Testis (tissue), 2 donors: ENCODE measurements at regions not wholly inside any gene's neighbourhood (a gene's known extent, or its start where the extent isn't known, plus 50 kb on each side); places are given as distances from the start of the nearest gene placed in this dataset.

Experiments used
- CTCF ChIP-seq, 3 experiments: fragments of 450-650 bp in 2 of 3; fragments of 200-600 bp in 1 of 3; sonication (generic) in 1 of 3; IDR thresholded peaks; one replicate each; pipeline ENCODE4 v1.5.1; 2016 to 2019; ENCODE audit warnings: antibody characterized with exemption in 3 of 3, mild to moderate bottlenecking in 2 of 3, moderate library complexity in 1 of 3
- POLR2A ChIP-seq: fragments of 450-650 bp; IDR thresholded peaks from one replicate; pipeline ENCODE4 v1.6.1; 2017; ENCODE audit warnings: antibody characterized with exemption, mild to moderate bottlenecking, moderate library complexity

GRCh38 chr19:28914173-28914572 lies 298.8 kb downstream of the UQCRFS1 start:
- TF ChIP-seq CTCF (IDR thresholded peaks at IDR 0.05) = no peak
- no peak for TF ChIP-seq POLR2A
